ENCODE measurements at regions not wholly inside any gene's neighbourhood (a gene's known extent, or its start where the extent isn't known, plus 50 kb on each side); places are given as distances from the start of the nearest gene placed in this dataset.

GRCh38 chr11:119547511-119547910 lies 124.5 kb upstream of the THY1 start:
- no peak for DNase-seq (ENCODE audit: low spot score)

GRCh38 chr11:119545978-119546915 lies 123.3 kb upstream of the THY1 start:
- DNase-seq (ENCODE audit: low spot score): no peak

GRCh38 chr11:119540370-119541125 lies 117.6 kb upstream of the THY1 start:
- DNase-seq (ENCODE audit: low spot score): peak; percentile 78

- DNase-seq (ENCODE audit: low spot score): peak; percentile 68
These were observed 116.6 kb upstream of the THY1 start for GRCh38 chr11:119539583-119539982.

- DNase-seq (ENCODE audit: low spot score): no peak
These were observed 115.8 kb upstream of the THY1 start for GRCh38 chr11:119538753-119539152.

GRCh38 chr11:119537306-119538253 lies 114.6 kb upstream of the THY1 start:
- DNase-seq (ENCODE audit: low spot score): peak; percentile 41

- DNase-seq (ENCODE audit: low spot score): peak; percentile 37
These were observed 113.8 kb upstream of the THY1 start for GRCh38 chr11:119536801-119537200.

GRCh38 chr11:119533921-119534736 lies 111.2 kb upstream of the THY1 start:
- peak; percentile 93 for DNase-seq (ENCODE audit: low spot score)

- peak; percentile 80 for DNase-seq (ENCODE audit: low spot score)
These were observed 110.5 kb upstream of the THY1 start for GRCh38 chr11:119533462-119533861.

- DNase-seq (ENCODE audit: low spot score): peak; percentile 64
These were observed 109.6 kb upstream of the THY1 start for GRCh38 chr11:119532551-119532950.

GRCh38 chr11:119531623-119532022 lies 108.7 kb upstream of the THY1 start:
- no peak for DNase-seq (ENCODE audit: low spot score)

GRCh38 chr11:119531056-119531455 lies 108.1 kb upstream of the THY1 start:
- peak; percentile 82 for DNase-seq (ENCODE audit: low spot score)

GRCh38 chr11:119530509-119530908 lies 107.5 kb upstream of the THY1 start:
- DNase-seq (ENCODE audit: low spot score): no peak

GRCh38 chr11:119529936-119530335 lies 107.0 kb upstream of the THY1 start:
- peak; percentile 68 for DNase-seq (ENCODE audit: low spot score)

- no peak for DNase-seq (ENCODE audit: low spot score)
These were observed 106.3 kb upstream of the THY1 start for GRCh38 chr11:119529063-119529845.

- DNase-seq (ENCODE audit: low spot score): no peak
These were observed 102.9 kb upstream of the THY1 start for GRCh38 chr11:119525867-119526196.

GRCh38 chr11:119525180-119525866 lies 102.4 kb upstream of the THY1 start:
- DNase-seq (ENCODE audit: low spot score): no peak

GRCh38 chr11:119523539-119524157 lies 100.7 kb upstream of the THY1 start:
- DNase-seq (ENCODE audit: low spot score): no peak

GRCh38 chr11:119522609-119523008 lies 99.6 kb upstream of the THY1 start:
- DNase-seq (ENCODE audit: low spot score): no peak
